Activated CD4-positive, alpha-beta memory T cell treated with anti-CD3 and anti-CD28 coated beads, Interleukin-2, amount 10 ng/mL, durations not matched to agents 7 days and 5 days (primary cell): ENCODE measurements at regions not wholly inside any gene's neighbourhood (a gene's known extent, or its start where the extent isn't known, plus 50 kb on each side); places are given as distances from the start of the nearest gene placed in this dataset.

Experiments
- CTCF ChIA-PET: fragments of 350-600 bp; sonication (Branson Sonifier 250); formaldehyde crosslinking; loops from one replicate; lab custom pipeline; 2021; ENCODE audit warnings: antibody characterized with exemption, inconsistent platforms; lab: Charles Lee
- POLR2A ChIA-PET: fragments of 350-600 bp; sonication (Branson Sonifier 250); formaldehyde crosslinking; loops from one replicate; lab custom pipeline; 2021; ENCODE audit warnings: antibody characterized with exemption; lab: Charles Lee
- DNase-seq: peaks from one replicate; pipeline ENCODE4 v3.0.0-alpha.2; 2020
- H3K27ac Mint-ChIP-seq: one replicate; pipeline ENCODE4 v1.8.0; 2021; ENCODE audit warnings: mild to moderate bottlenecking, mixed read lengths
- H3K27me3 Mint-ChIP-seq: one replicate; pipeline ENCODE4 v1.8.0; 2021; ENCODE audit warnings: mixed read lengths
- H3K36me3 Mint-ChIP-seq: one replicate; pipeline ENCODE4 v1.8.0; 2021; ENCODE audit warnings: low read depth, mixed read lengths
- H3K4me1 Mint-ChIP-seq: one replicate; pipeline ENCODE4 v1.8.0; 2021; ENCODE audit warnings: mixed read lengths
- H3K4me3 Mint-ChIP-seq: one replicate; pipeline ENCODE4 v1.8.0; 2021; ENCODE audit warnings: mild to moderate bottlenecking, mixed read lengths
- H3K9me3 Mint-ChIP-seq: one replicate; pipeline ENCODE4 v1.8.0; 2021; ENCODE audit warnings: mixed read lengths

DNA sequence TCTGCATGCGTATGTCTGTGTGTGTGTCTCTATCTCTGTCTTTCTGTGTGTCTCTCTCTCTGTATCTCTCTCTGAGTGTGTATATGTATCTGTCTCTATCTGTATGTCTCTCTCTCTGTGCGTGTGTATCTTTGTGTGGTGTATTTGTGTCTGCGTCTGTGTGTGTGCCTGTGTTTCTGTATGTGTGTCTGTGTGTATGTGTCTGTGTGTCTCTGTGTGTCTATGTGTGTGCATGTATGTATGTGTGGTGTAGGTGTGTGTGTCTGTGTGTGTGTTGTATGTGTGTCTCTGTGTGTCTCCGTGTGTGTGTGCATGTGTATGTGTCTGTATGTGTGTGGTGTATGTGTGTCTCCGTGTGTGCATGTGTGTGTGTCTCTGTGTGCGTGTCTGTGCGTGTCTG is 243.0 kb upstream of the FOXQ1 start:
- H3K36me3 Mint-ChIP-seq: no peaks in the 10 kb centered on the region
- CTCF ChIA-PET: no interaction called here
- POLR2A ChIA-PET: no interaction called here
- H3K27ac Mint-ChIP-seq: no peak overlapping the region
- H3K4me3 Mint-ChIP-seq: no peak overlapping the region
- H3K9me3 Mint-ChIP-seq: no peaks in the 10 kb centered on the region
- H3K4me1 Mint-ChIP-seq: no peaks in the 10 kb centered on the region
- peaks cover 8% of the 10 kb centered on the region for H3K27me3 Mint-ChIP-seq
- no peak for DNase-seq

DNA sequence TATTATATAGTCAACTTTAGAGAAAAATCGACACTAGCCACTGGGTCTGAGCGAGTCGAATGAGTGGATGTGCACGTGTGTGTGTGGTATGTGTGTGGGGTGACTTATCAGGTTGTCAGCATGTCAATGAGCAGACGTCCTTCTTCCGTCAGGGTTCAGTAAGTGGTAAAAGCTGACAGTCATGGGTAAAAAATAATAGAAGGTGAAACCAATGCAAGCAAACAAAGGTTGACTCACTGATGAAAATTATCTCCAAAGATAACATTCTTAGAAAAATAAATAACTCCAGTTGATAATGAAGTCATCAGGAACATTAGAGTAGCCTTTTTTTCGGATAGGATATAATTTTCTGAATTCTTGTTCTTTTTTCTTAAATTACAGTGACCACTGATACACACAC is 243.8 kb upstream of the FOXQ1 start:
- CTCF ChIA-PET: no interaction called here
- no peak overlapping the region for H3K27ac Mint-ChIP-seq
- no peaks in the 10 kb centered on the region for H3K9me3 Mint-ChIP-seq
- DNase-seq: no peak
- POLR2A ChIA-PET: no interaction called here
- no peaks in the 10 kb centered on the region for H3K36me3 Mint-ChIP-seq
- no peaks in the 10 kb centered on the region for H3K4me1 Mint-ChIP-seq
- H3K4me3 Mint-ChIP-seq: no peak overlapping the region
- peaks cover 12% of the 10 kb centered on the region for H3K27me3 Mint-ChIP-seq

DNA sequence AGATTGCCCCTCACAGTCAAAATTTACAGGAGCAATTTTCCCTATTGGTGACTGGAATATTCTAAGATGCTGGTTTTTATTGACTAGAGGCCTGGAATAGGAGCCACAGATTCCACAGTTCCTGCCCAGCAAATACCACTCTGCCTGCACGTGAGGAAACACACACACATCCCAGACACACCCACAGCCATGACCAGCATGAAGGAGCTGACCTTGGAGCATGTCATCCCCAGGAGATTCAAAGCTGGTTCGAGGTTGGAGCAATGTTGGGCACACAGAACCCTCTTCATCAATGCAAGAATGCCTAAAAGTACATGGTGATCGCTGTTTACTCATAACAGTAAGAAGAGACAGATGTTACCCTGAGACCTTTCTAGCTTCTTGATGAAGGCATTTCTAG is 244.6 kb upstream of the FOXQ1 start:
- CTCF ChIA-PET: no interaction called here

DNA sequence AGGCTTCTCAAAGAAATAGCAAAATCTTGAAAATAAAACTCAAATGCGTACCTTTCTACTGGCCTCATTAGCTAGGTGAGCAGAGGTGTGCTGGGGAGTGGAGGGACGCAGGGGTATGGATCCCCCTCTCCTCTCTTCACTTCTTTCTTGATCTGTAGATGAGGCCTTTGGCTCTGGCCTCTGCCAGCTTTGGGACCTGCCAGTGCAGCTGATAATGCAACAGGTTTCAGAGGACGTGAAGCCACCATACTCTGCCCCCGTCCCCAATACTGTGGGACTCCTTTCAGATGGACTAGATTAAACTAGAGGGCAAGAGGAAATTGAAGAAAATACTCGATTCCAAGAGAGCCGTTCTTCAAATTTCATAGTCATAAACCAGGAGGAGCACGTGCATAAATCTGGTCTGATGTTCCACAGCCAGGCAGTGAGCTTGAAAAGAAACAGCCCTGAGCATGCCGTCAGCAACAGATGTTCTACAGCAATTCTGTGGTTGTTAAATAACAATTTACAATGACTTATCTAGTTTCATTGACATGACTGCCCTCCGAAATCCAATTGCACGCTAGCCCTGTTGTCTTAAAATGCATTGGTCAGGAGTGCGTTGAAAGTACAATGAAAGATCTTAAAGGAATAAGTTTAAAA is 245.3 kb upstream of the FOXQ1 start:
- Mint-ChIP-seq H3K36me3 (no peaks in the 10 kb centered on the region), H3K27ac (no peak overlapping the region), H3K4me1 (no peaks in the 10 kb centered on the region), H3K9me3 (no peaks in the 10 kb centered on the region), H3K4me3 (no peak overlapping the region), H3K27me3 (peaks cover 14% of the 10 kb centered on the region)
- ChIA-PET POLR2A (no interaction called here), CTCF (no interaction called here)
- DNase-seq: no peak

More for the DNA sequence above, 244.6 kb upstream of the FOXQ1 start:
- H3K4me1 Mint-ChIP-seq: no peaks in the 10 kb centered on the region
- H3K36me3 Mint-ChIP-seq: no peaks in the 10 kb centered on the region
- no peaks in the 10 kb centered on the region for H3K9me3 Mint-ChIP-seq
- H3K4me3 Mint-ChIP-seq: no peak overlapping the region
- POLR2A ChIA-PET: no interaction called here
- H3K27ac Mint-ChIP-seq: no peak overlapping the region
- peaks cover 12% of the 10 kb centered on the region for H3K27me3 Mint-ChIP-seq
- DNase-seq: no peak

DNA sequence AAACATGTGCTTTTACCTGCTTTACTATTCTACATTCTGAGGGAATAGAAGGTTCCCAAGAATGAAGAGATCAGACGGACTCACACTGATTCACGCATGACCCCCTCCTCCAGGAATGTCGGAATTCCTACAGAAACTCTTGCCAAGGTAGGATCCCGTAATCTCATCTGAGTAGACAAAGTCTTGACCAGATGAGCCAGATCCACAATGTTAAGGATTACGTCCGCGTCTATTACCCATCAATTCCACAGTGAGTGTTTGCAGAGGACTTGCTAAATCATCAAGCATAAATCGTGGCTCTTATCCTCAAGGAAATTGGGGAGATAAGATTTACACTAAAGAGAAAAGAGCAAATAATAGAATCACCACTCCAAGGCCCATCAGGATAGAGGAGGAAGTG is 245.9 kb upstream of the FOXQ1 start:
- Mint-ChIP-seq H3K27me3 (peaks cover 14% of the 10 kb centered on the region), H3K4me3 (no peak overlapping the region), H3K36me3 (no peaks in the 10 kb centered on the region), H3K9me3 (no peaks in the 10 kb centered on the region), H3K4me1 (no peaks in the 10 kb centered on the region), H3K27ac (no peak overlapping the region)
- no peak for DNase-seq
- ChIA-PET POLR2A (no interaction called here), CTCF (no interaction called here)

DNA sequence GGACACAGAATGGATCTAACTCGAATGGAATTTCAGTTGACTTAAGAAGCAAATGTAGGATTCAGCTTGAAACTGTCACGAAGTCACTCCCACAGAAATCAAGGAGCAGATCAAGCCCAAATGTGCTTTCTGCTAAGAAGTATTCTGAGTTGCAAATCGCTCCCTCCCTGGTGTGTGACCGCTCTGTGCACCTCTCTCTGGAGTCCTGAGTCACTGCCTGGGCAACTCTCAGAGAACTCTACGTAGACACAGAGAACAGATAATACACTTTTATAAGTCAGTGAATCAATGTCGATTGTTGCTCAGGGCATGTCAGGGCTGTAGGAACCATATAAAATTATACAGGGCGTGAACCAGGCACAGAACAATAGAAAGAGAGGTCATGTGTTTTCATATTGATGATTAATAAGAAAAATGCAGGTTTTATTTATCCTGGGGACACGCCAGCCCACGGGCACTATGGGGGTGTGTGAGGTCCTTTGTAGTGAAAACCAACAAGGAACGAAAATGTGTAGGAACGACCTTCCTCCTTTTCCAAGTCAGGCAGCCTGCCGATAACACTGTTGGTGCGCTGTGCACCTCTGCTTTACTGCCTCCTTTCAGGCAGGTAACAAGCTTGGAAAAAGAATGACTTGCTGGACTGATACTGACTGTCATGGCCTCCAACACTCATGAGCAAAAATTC is 248.1 kb upstream of the FOXQ1 start:
- no peak for DNase-seq
- ChIA-PET POLR2A (no interaction called here), CTCF (no interaction called here)
- no peaks in the 10 kb centered on the region for H3K36me3 Mint-ChIP-seq
- H3K4me1 Mint-ChIP-seq: no peaks in the 10 kb centered on the region
- H3K27me3 Mint-ChIP-seq: peaks cover 13% of the 10 kb centered on the region
- H3K9me3 Mint-ChIP-seq: no peaks in the 10 kb centered on the region
- no peak overlapping the region for H3K4me3 Mint-ChIP-seq
- no peak overlapping the region for H3K27ac Mint-ChIP-seq

DNA sequence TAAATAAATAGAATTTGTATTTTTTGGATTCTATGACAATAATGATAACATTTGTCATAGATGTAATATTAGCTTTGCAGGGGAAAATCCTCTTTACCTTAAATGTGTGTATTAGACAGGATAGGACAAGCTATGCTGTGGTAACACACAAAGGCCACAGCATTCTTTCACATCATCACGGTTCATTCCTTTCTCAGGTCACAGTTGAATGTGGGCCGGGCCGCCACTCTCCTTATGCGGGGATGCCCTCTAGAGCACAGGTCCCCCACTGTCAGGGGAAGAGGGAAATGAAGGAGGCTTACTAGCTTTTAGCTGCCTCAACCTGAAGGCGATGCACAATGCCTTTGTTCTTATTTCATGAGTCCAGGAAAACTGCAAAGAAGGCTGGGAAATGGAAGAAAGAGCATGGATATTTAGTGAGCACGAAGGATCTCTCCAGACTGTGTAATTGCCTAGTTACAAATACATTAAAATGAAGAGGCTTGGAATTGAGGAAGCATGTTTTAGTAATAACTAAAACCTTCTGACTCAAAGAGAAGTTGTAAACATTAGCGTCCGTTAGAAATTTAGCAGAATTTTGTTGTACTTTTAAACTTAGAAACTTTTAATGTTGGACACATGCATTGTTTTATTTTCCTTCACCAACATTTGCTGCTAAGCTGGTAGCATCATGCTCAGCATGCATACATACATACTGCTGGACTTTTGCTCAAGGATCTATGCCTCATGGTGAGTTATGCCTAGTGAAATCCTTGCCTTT is 248.9 kb upstream of the FOXQ1 start:
- Mint-ChIP-seq H3K9me3 (no peaks in the 10 kb centered on the region), H3K36me3 (no peaks in the 10 kb centered on the region), H3K4me3 (no peak overlapping the region), H3K4me1 (no peaks in the 10 kb centered on the region), H3K27me3 (peaks cover 11% of the 10 kb centered on the region), H3K27ac (no peak overlapping the region)
- POLR2A ChIA-PET: no interaction called here
- CTCF ChIA-PET: no interaction called here
- DNase-seq: no peak

DNA sequence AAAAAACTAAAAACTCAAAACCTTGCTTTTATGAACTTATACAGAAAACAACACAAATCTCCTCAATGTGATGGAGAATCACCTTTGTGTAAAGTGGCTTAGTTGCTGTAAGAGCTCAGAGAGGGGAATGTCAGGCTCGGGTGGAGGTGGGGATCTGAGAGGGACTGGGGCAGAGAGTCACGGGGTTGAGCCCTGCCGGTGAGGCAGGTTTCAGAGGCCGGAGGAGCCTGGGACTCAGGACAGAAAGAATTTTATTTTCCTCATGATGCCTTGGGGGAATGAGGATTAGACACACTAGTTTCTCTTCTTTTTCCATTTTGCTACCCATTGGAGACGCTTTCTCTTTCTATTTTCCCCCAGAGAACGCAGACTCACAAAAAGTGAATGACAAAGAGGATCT is 252.3 kb upstream of the FOXQ1 start:
- H3K27me3 Mint-ChIP-seq: peaks cover 8% of the 10 kb centered on the region
- ChIA-PET POLR2A (no interaction called here), CTCF (no interaction called here)
- H3K4me3 Mint-ChIP-seq: no peak overlapping the region
- no peaks in the 10 kb centered on the region for H3K9me3 Mint-ChIP-seq
- no peak overlapping the region for H3K27ac Mint-ChIP-seq
- no peaks in the 10 kb centered on the region for H3K4me1 Mint-ChIP-seq
- DNase-seq: no peak
- no peaks in the 10 kb centered on the region for H3K36me3 Mint-ChIP-seq

DNA sequence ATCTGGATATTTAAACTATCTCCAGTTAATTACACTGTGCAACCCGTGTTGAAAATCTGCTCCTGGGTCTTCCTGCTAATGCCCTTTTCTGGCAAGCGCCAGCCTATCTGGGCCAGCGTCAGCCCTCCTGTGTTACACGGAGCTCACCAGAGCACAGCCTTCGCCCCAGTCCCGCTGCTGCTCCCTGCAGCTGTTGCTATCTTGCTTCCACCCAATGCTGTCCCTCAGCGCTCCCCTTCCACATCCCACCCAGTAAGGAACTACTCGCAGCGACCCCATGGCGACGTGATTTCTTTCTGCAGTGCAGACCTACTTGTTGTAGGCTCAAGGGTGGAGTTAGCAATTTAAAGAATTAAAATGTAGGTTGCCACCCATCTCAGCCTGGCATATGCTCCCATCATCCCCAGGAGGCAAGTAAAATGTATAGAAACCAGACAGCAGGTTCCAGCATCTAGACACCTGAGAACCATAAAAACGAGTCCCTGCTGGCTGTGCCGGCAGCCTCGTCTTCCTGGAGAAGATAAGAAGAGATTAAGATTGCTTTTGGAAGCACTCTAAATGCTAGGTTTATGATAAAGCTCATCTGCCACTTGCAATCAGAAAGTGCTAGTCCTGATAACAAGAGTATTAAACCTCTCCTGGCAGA is 254.3 kb upstream of the FOXQ1 start:
- no peak overlapping the region for H3K27ac Mint-ChIP-seq
- POLR2A ChIA-PET: no interaction called here
- no peak for DNase-seq
- H3K9me3 Mint-ChIP-seq: no peaks in the 10 kb centered on the region
- H3K36me3 Mint-ChIP-seq: no peaks in the 10 kb centered on the region
- no peak overlapping the region for H3K4me3 Mint-ChIP-seq
- no peaks in the 10 kb centered on the region for H3K4me1 Mint-ChIP-seq
- peaks cover 4% of the 10 kb centered on the region for H3K27me3 Mint-ChIP-seq
- CTCF ChIA-PET: no interaction called here

DNA sequence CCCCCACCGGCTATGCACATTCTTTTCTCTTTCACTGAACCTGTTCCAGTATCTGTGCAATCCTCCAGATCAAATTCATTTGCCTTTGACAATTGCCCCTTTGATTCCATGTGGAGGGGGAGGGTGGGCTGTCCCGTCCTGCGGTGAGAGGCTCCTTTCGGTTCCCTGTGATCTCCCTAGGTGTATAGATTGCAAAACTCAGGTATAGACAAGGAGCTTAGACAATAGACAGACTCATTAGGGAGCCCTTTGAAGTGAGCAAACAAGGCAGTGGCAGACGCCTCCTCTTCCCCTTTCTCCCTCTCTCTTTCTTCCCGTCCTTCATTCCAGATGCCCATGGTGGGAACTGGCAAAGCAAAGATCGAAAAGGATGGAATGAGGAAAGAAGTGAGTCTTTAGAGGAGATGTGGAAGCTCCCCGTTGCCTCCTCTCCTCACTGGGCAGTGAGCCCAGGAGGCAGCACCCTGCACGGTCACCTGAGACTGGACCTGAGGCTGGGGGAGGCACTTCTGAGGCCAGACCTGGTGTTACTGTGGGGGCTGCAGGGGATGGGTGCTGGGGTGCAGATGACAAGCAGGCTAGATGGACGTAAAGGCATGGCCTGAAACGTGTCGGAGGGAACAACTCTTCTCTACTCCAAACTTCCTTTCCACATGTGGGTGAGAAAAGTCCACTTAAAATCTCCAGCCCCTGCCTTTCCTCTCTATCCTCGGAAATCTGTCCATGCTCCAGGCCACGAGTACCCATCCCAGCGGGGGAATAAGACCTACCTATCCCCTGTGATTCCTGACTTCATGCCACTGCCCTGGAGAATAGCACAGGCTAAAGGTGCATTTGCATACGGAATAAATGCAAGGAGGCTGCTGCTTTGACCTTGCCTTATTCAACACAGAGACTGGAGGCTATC is 256.6 kb upstream of the FOXQ1 start:
- no peak overlapping the region for H3K27ac Mint-ChIP-seq
- H3K4me3 Mint-ChIP-seq: no peak overlapping the region
- ChIA-PET POLR2A (no interaction called here), CTCF (no interaction called here)
- H3K9me3 Mint-ChIP-seq: no peaks in the 10 kb centered on the region
- DNase-seq: no peak
- H3K27me3 Mint-ChIP-seq: peaks cover 3% of the 10 kb centered on the region
- no peaks in the 10 kb centered on the region for H3K36me3 Mint-ChIP-seq
- no peaks in the 10 kb centered on the region for H3K4me1 Mint-ChIP-seq

DNA sequence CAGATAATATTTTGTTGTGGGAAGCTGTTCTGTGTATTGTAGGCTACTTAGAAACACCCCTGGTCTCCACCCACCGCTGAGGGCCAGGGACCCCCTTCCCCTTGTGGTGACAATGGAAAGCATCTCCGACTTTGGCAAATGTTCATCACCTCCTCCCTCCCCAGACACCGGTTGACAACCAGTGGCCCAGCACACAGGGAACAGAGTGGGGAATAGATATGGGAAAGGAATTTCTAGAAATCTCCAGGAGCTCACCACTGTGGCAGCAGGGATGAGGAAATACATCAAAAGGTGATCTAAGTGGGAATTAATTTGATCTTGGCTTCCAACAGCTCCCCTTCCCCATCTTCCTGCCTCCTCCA is 257.3 kb upstream of the FOXQ1 start:
- POLR2A ChIA-PET: no interaction called here
- H3K9me3 Mint-ChIP-seq: no peaks in the 10 kb centered on the region
- no peak overlapping the region for H3K27ac Mint-ChIP-seq
- CTCF ChIA-PET: no interaction called here
- DNase-seq: no peak
- no peak overlapping the region for H3K4me3 Mint-ChIP-seq
- H3K4me1 Mint-ChIP-seq: no peaks in the 10 kb centered on the region
- peaks cover 3% of the 10 kb centered on the region for H3K27me3 Mint-ChIP-seq
- no peaks in the 10 kb centered on the region for H3K36me3 Mint-ChIP-seq

DNA sequence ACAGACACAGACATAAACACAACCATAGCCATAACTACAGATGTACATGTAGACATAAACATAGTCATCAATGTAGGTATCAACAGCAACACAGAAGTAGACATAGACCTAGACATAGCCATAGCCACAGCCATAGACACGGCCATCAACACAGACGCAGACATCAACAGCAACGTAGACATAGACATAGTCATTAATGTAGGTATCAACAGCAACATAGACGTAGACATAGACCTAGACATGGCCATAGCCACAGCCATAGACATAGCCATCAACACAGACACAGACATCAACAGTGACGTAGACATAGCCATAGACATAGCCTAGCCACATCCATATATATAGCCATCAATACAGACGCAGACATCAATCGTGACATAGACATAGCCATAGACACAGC is 258.3 kb upstream of the FOXQ1 start:
- DNase-seq: no peak
- Mint-ChIP-seq H3K36me3 (no peaks in the 10 kb centered on the region), H3K4me3 (no peak overlapping the region), H3K27ac (no peak overlapping the region), H3K27me3 (peaks cover 9% of the 10 kb centered on the region), H3K4me1 (no peaks in the 10 kb centered on the region), H3K9me3 (no peaks in the 10 kb centered on the region)
- CTCF ChIA-PET: no interaction called here
- POLR2A ChIA-PET: no interaction called here

DNA sequence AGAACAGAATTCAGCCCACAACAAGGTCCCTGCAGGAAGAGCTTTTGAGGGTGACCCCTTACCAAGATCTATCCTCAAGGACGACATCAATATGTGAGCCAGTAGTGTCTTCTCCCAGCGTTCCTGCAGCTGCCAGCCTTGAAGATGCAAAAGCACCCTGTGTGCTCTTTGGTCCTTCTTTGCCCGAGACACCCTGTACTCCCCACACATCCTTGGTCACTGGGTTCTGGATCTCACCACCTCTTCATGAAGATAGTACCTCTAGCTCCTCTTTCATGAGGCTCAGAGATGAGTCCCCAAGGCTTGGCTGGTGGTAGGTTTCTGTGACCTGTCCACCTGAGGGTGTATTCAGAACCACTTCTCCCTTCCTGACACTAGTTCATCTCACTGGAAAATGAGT is 259.6 kb upstream of the FOXQ1 start:
- no peaks in the 10 kb centered on the region for H3K9me3 Mint-ChIP-seq
- CTCF ChIA-PET: no interaction called here
- H3K27ac Mint-ChIP-seq: no peak overlapping the region
- POLR2A ChIA-PET: no interaction called here
- no peaks in the 10 kb centered on the region for H3K4me1 Mint-ChIP-seq
- DNase-seq: no peak
- H3K36me3 Mint-ChIP-seq: no peaks in the 10 kb centered on the region
- no peak overlapping the region for H3K4me3 Mint-ChIP-seq
- peaks cover 17% of the 10 kb centered on the region for H3K27me3 Mint-ChIP-seq
